K562 (cell line): ENCODE measurements at regions not wholly inside any gene's neighbourhood (a gene's known extent, or its start where the extent isn't known, plus 50 kb on each side); places are given as distances from the start of the nearest gene placed in this dataset.

Experiments
- ATAC-seq: fragments of 200-7000 bp; cut with Tn5 transposase; 3 replicates; pipeline ENCODE4 v1.9.1; 2020; ENCODE audit warnings: moderate library complexity
- BruUV-seq: library from RNA; stranded (reverse); fragments of 400-500 nt; replicated peaks from 2 replicates; lab custom pipeline; 2021; lab: Mats Ljungman, UMichigan
- CTCF ChIA-PET: fragments of 300-600 bp; formaldehyde crosslinking; extraction: SDS; loops from one replicate; lab custom pipeline; 2021; ENCODE audit warnings: low intra/inter-chr PET ratio; lab: Yijun Ruan, JAX
- POLR2A ChIA-PET: fragments of 300-600, 350-650 bp; sonication (Branson Sonifier 250); formaldehyde crosslinking; extraction: SDS; loops from one replicate; lab custom pipeline; 2021; ENCODE audit warnings: antibody characterized with exemption, inconsistent platforms; lab: Yijun Ruan, JAX
- DNase-seq, 4 experiments: peaks; one replicate each; pipeline versions ENCODE4 v3.0.0 to v3.0.0-alpha.2; 2011 to 2018; ENCODE audit warnings: low spot score in 3 of 4, mixed read lengths in 3 of 4; ENCODE audit errors: extremely low read depth in 1 of 4
- FAIRE-seq: peaks from 2 replicates; lab custom pipeline; 2011; peaks lifted over from hg19 to GRCh38; lab: Jason Lieb, UNC
- H2AFZ ChIP-seq: 2 replicates; pipeline ENCODE4 v1.6.0; 2011; ENCODE audit warnings: low read depth, low read length, control low read depth, inconsistent platforms
- H3K27ac ChIP-seq: fragments of 200-600 bp; 3 replicates; pipeline ENCODE4 v1.8.0; 2011; ENCODE audit warnings: low read depth, mild to moderate bottlenecking, control low read depth, inconsistent platforms, low read length, moderate library complexity, mixed read lengths; ENCODE audit errors: extremely low read depth
- H3K27me3 ChIP-seq, 2 experiments: fragments of 300-600 bp in 1 of 2; 2 replicates in 1 of 2; 3 replicates in 1 of 2; pipeline versions ENCODE4 v1.6.0 to v1.8.0; 2011; ENCODE audit warnings: inconsistent platforms in 2 of 2, low read length in 2 of 2, mild to moderate bottlenecking in 1 of 2, mixed read lengths in 1 of 2, moderate library complexity in 1 of 2; ENCODE audit not compliant: control insufficient read depth in 2 of 2, insufficient read depth in 2 of 2
- H3K36me3 ChIP-seq: fragments of 300-600 bp; 3 replicates; pipeline ENCODE4 v1.8.0; 2011; ENCODE audit warnings: mild to moderate bottlenecking, low read length, inconsistent platforms; ENCODE audit not compliant: control insufficient read depth, insufficient read depth
- H3K4me1 ChIP-seq, 2 experiments: fragments of 200-600 bp in 1 of 2; replicated peaks in 1 of 2; 2 replicates in 1 of 2; 3 replicates in 1 of 2; pipeline versions ENCODE4 v1.5.1 to v1.8.0; 2011; ENCODE audit warnings: inconsistent platforms in 2 of 2, low read length in 2 of 2, mild to moderate bottlenecking in 1 of 2, mixed read lengths in 1 of 2, moderate library complexity in 1 of 2; ENCODE audit not compliant: control insufficient read depth in 2 of 2, insufficient read depth in 2 of 2
- H3K4me2 ChIP-seq: 2 replicates; pipeline ENCODE4 v1.6.1; 2011; ENCODE audit warnings: low read length, control low read depth, inconsistent platforms, mixed read lengths; ENCODE audit not compliant: insufficient read depth
- H3K4me3 ChIP-seq: fragments of 200-600 bp; sonication (generic), shearing (Covaris generic); 2 replicates; pipeline ENCODE4 v1.5.1; 2016; ENCODE audit warnings: control low read depth, inconsistent platforms
- H3K79me2 ChIP-seq: fragments of 200-600 bp; 3 replicates; pipeline ENCODE4 v1.8.0; 2011; ENCODE audit warnings: low read length, inconsistent platforms; ENCODE audit not compliant: control insufficient read depth, insufficient read depth
- H3K9ac ChIP-seq, 2 experiments: 2 replicates each; pipeline versions ENCODE4 v1.6.0 to v1.6.1; 2011; ENCODE audit warnings: low read depth in 2 of 2, low read length in 2 of 2, control low read depth in 1 of 2, inconsistent platforms in 1 of 2, mild to moderate bottlenecking in 1 of 2, mixed read lengths in 1 of 2; ENCODE audit not compliant: insufficient read depth in 1 of 2
- H3K9me1 ChIP-seq: one replicate; pipeline ENCODE4 v1.6.0; 2011; ENCODE audit warnings: inconsistent platforms, mild to moderate bottlenecking, low read length, moderate library complexity; ENCODE audit not compliant: control insufficient read depth, insufficient read depth
- H3K9me3 ChIP-seq: replicated peaks from 2 replicates; pipeline ENCODE4 v1.5.1; 2011; ENCODE audit warnings: low read depth, low read length, inconsistent platforms; ENCODE audit not compliant: control insufficient read depth, insufficient read depth
- H4K20me1 ChIP-seq: replicated peaks from 2 replicates; pipeline ENCODE4 v1.6.1; 2011; ENCODE audit warnings: low read length, inconsistent platforms, mixed read lengths; ENCODE audit not compliant: control insufficient read depth, insufficient read depth
- ATF3 ChIP-seq, 2 experiments: fragments of 450-650 bp in 1 of 2; sonication (generic) in 1 of 2; formaldehyde crosslinking in 1 of 2; IDR thresholded peaks in 1 of 2; conservative IDR thresholded peaks in 1 of 2; 2 replicates each; pipeline versions ENCODE4 v1.6.1 to v1.8.1; 2016 to 2023; ENCODE audit warnings: mild to moderate bottlenecking in 2 of 2, moderate library complexity in 2 of 2, inconsistent platforms in 1 of 2, missing genetic modification reagents in 1 of 2
- CEBPB ChIP-seq: fragments of 450-650 bp; IDR thresholded peaks from 2 replicates; pipeline ENCODE4 v1.6.1; 2016; ENCODE audit warnings: missing genetic modification characterization, missing compliant biosample characterization
- CHCHD3 ChIP-seq: fragments of 250-450 bp; sonication (Bioruptor Pico); IDR thresholded peaks from 2 replicates; pipeline ENCODE4 v2.1.2; 2022; ENCODE audit warnings: mild to moderate bottlenecking
- HIVEP1 ChIP-seq: fragments of 250-450 bp; sonication (Bioruptor Pico); IDR thresholded peaks from 2 replicates; pipeline ENCODE4 v1.4.0; 2020; ENCODE audit warnings: mild to moderate bottlenecking
- NCOA6 ChIP-seq: fragments of 450-650 bp; IDR thresholded peaks from 2 replicates; pipeline ENCODE4 v1.6.1; 2017; ENCODE audit warnings: mild to moderate bottlenecking
- OTX1 ChIP-seq: fragments of 450-650 bp; formaldehyde crosslinking; IDR thresholded peaks from 2 replicates; pipeline ENCODE4 v1.4.0; 2022; ENCODE audit warnings: mild to moderate bottlenecking
- PURB ChIP-seq: sonication (generic); formaldehyde crosslinking; IDR thresholded peaks from 2 replicates; pipeline ENCODE4 v1.9.0; 2021; ENCODE audit warnings: low read depth, mild to moderate bottlenecking, missing genetic modification reagents
- RAD51 ChIP-seq: fragments of 450-650 bp; IDR thresholded peaks from 2 replicates; pipeline ENCODE4 v1.7.1; 2016; ENCODE audit warnings: low read depth, mild to moderate bottlenecking, borderline replicate concordance
- RBBP5 ChIP-seq: fragments of 200-600 bp; sonication (generic); IDR thresholded peaks from 2 replicates; pipeline ENCODE4 v1.6.1; 2012; ENCODE audit warnings: borderline replicate concordance, mild to moderate bottlenecking, low read length, control low read depth, inconsistent platforms; ENCODE audit not compliant: insufficient read depth, poor library complexity, severe bottlenecking
- SRSF3 ChIP-seq: fragments of 200-400 bp; formaldehyde crosslinking; IDR thresholded peaks from 2 replicates; pipeline ENCODE4 v1.6.1; 2016; ENCODE audit warnings: mild to moderate bottlenecking, low read length, moderate library complexity; ENCODE audit not compliant: insufficient read depth
- TRIM28 ChIP-seq: fragments of 450-650 bp; IDR thresholded peaks from 2 replicates; pipeline ENCODE4 v1.6.1; 2017
- ZNF280A ChIP-seq: fragments of 450-650 bp; IDR thresholded peaks from 2 replicates; pipeline ENCODE4 v1.6.1; 2018; ENCODE audit warnings: mild to moderate bottlenecking, low read depth; ENCODE audit not compliant: partially characterized antibody
- WGBS: fragments of 100-300 bp; shearing (Covaris generic); methylation state at CpG from one replicate; pipeline ENCODE4 v1.1.6; 2016; ENCODE audit warnings: low coverage, mixed read lengths; ENCODE audit not compliant: insufficient coverage; ENCODE audit errors: missing lambda C conversion rate; 5-methylcytosine and 5-hydroxymethylcytosine counted together
- in situ Hi-C: fragments of 300-500 bp; cut with MboI; formaldehyde crosslinking; loops from 4 replicates; pipeline ENCODE4 v1.15.0; 2018; ENCODE audit warnings: inconsistent platforms, mixed read lengths
- intact Hi-C: fragments of 100-400 bp; cut with micrococcal nuclease; formaldehyde crosslinking; loops from 2 replicates; pipeline ENCODE4 v1.14.2; 2022
- TF ChIP-seq, protein P1 (sequence below): sonication (generic); formaldehyde crosslinking; IDR thresholded peaks from 2 replicates; pipeline ENCODE4 v1.8.0; 2022; ENCODE audit warnings: missing genetic modification reagents, mild to moderate bottlenecking, moderate library complexity, borderline replicate concordance

DNA sequence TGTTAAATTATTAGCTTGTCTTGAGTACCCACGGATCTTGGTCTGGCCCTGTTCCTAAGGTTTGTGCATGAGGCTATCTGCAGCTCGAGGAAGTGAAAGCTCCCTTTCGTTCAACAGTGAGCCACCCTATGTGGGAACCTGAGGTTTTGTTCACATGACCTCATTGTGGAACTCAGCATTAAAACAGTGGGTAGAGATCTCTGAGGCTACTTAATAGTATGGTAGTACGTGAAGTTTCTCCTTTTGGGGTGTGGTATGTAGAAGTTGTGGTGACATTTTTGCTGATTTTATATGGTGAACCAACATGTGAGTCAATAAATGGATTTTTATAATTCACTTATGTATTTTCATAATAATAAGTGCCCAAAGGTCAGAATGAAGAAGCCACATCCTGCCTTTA, 252.7 kb upstream of the FERD3L start:
- Histone ChIP-seq H4K20me1 (no peaks in the 10 kb centered on the region), H3K4me3 (no peak overlapping the region), H3K4me1 (no peaks in the 10 kb centered on the region), H3K9me1 (no peaks in the 10 kb centered on the region), H3K9ac (no peak overlapping the region), H3K79me2 (no peaks in the 10 kb centered on the region), H3K27me3 (no peaks in the 10 kb centered on the region), H3K27ac (no peak overlapping the region), H3K36me3 (no peaks in the 10 kb centered on the region), H3K4me2 (no peak overlapping the region), H2AFZ (no peak overlapping the region), H3K9me3 (no peaks in the 10 kb centered on the region)
- ChIA-PET CTCF (no interaction called here), POLR2A (no interaction called here)
- FAIRE-seq (no peak), DNase-seq (no peak), ATAC-seq (no peak)
- WGBS = 0% methylated on average over 4 of the region's 4 CpGs
- no peak for TF ChIP-seq OTX1 (CRISPR knock-in tag)
- TF ChIP-seq CEBPB = no peak
- TF ChIP-seq, protein P1, sequence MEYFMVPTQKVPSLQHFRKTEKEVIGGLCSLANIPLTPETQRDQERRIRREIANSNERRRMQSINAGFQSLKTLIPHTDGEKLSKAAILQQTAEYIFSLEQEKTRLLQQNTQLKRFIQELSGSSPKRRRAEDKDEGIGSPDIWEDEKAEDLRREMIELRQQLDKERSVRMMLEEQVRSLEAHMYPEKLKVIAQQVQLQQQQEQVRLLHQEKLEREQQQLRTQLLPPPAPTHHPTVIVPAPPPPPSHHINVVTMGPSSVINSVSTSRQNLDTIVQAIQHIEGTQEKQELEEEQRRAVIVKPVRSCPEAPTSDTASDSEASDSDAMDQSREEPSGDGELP (CRISPR knock-in tag) = no peak
- no peak for TF ChIP-seq NCOA6
- TF ChIP-seq HIVEP1 (CRISPR knock-in tag) = no peak
- no peak for TF ChIP-seq PURB (CRISPR knock-in tag)
- no peak for TF ChIP-seq ATF3 (IDR thresholded peaks at IDR 0.05)
- no peak for TF ChIP-seq ATF3 (CRISPR knock-in tag; conservative IDR thresholded peaks at IDR 0.05)
- no peak for TF ChIP-seq TRIM28
- TF ChIP-seq CHCHD3 (CRISPR knock-in tag) = no peak
- TF ChIP-seq ZNF280A = no peak
- no peak for TF ChIP-seq RAD51
- TF ChIP-seq SRSF3 = no peak
- TF ChIP-seq RBBP5 = no peak
- in situ Hi-C loops (no loop called here), intact Hi-C loops (no loop called here)
- no TSS peak for BruUV-seq
